IPS-20b (cell line): ENCODE measurements at regions not wholly inside any gene's neighbourhood (a gene's known extent, or its start where the extent isn't known, plus 50 kb on each side); places are given as distances from the start of the nearest gene placed in this dataset.

Experiments used
- H3K27ac ChIP-seq: one replicate; pipeline ENCODE4 v1.5.1; 2013; ENCODE audit warnings: low read length
- H3K27me3 ChIP-seq: 2 replicates; pipeline ENCODE4 v1.6.1; 2013; ENCODE audit warnings: mild to moderate bottlenecking, low read length, inconsistent platforms; ENCODE audit not compliant: insufficient read depth
- H3K36me3 ChIP-seq: 2 replicates; pipeline ENCODE4 v1.6.1; 2013; ENCODE audit warnings: low read depth, mild to moderate bottlenecking, inconsistent platforms, low read length, moderate library complexity; ENCODE audit not compliant: insufficient read depth
- H3K4me1 ChIP-seq: 2 replicates; pipeline ENCODE4 v1.6.1; 2013; ENCODE audit warnings: mild to moderate bottlenecking, control low read depth, inconsistent platforms, low read length, moderate library complexity; ENCODE audit not compliant: insufficient read depth
- H3K4me3 ChIP-seq: 2 replicates; pipeline ENCODE4 v1.5.1; 2013; ENCODE audit warnings: mild to moderate bottlenecking, low read length, inconsistent platforms
- H3K9ac ChIP-seq: 2 replicates; pipeline ENCODE4 v1.6.1; 2013; ENCODE audit warnings: low read depth, mild to moderate bottlenecking, inconsistent platforms, low read length, moderate library complexity
- H3K9me3 ChIP-seq: 2 replicates; pipeline ENCODE4 v1.6.1; 2013; ENCODE audit warnings: mild to moderate bottlenecking, low read depth, low read length, inconsistent platforms; ENCODE audit not compliant: insufficient read depth

DNA sequence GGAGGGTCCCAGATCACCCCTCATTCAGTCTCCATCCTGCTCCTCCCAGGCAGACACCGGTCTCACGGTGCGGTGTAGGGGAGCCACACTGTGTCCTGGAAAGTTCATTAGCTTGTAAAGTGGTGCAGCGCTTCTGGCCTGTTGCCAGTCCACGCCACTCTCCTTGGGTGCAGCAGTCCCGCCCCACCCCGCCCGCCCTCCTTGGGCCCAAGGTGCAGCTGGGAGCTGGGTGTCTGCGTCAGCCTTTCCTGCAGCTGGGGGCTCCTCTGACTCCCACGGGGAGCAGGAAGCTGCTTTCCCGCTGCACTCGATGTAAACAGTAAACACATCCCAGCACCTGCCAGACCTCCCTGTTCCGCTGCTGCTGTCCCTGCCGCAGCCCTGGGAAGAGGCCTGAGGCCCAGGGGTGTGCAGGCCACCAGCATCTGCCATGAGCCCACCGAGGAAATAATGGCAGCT, 53.8 kb upstream of the ASB18 start:
- H3K4me1 ChIP-seq: no peaks in the 10 kb centered on the region
- H3K4me3 ChIP-seq: no peak overlapping the region
- H3K36me3 ChIP-seq: no peaks in the 10 kb centered on the region
- no peak overlapping the region for H3K27ac ChIP-seq
- H3K9me3 ChIP-seq: no peaks in the 10 kb centered on the region
- no peaks in the 10 kb centered on the region for H3K27me3 ChIP-seq
- H3K9ac ChIP-seq: no peak overlapping the region

DNA sequence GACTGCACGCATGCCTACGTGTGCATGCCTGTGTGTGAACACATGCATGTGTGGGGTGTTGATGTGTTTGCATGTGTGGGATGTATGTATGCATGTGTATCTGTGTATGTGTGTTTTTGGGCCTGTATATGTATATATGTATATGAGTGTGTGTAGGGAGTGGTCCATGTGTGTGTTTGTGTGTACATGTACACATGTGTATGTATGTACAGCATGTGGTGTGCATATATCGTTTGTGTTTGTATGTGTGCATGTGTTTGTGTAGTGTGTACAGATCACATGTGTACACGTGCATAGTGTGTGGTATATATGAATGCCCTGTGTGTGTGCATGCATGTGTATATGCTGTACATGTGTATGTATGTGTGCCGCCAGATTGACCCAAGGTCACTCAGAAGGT, 54.2 kb upstream of the ASB18 start:
- Histone ChIP-seq H3K4me1 (no peaks in the 10 kb centered on the region), H3K36me3 (no peaks in the 10 kb centered on the region), H3K9me3 (no peaks in the 10 kb centered on the region), H3K4me3 (no peak overlapping the region), H3K27me3 (no peaks in the 10 kb centered on the region), H3K27ac (no peak overlapping the region), H3K9ac (no peak overlapping the region)

DNA sequence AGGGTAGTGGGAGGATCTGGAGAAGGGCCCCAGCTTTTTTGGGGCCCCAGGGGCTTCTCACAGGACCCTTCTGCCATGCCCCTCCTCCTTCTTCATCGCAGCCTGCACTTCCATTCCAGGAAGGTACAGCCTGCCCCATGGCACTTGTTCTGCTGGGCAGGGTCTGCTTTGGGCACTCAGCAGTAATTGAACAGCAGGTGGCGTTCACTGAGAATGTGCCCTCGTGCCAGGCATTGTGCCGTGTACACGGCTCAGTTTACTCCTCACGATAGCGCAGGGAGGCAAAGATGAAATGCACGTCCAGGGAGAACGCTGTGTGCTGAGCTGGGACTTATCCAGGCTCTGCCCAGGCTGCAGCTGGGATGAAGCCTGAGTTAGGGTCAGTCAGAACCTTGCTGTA, 54.8 kb upstream of the ASB18 start:
- Histone ChIP-seq H3K4me3 (no peak overlapping the region), H3K27ac (no peak overlapping the region), H3K36me3 (no peaks in the 10 kb centered on the region), H3K4me1 (no peaks in the 10 kb centered on the region), H3K9me3 (no peaks in the 10 kb centered on the region), H3K27me3 (no peaks in the 10 kb centered on the region), H3K9ac (no peak overlapping the region)

DNA sequence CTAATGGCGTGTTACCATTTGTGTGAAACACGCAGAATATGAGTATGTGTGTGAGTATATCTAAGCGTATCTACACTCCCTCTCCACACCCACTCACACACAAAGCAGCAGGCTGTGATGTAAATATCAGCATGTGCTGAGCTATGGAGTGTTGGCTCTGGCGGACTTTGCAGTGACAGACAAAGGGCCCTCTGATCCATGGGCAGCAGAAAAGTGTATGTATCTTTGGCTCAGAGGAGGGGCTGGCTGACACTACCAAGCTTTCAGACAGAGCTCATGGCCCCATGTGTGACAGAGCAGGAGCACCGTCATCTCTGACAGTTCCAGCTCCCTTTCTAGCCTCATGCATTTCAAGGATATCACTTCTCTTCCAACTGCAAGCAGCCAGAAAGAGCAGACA, 57.2 kb upstream of the ASB18 start:
- Histone ChIP-seq H3K27ac (no peak overlapping the region), H3K4me1 (no peaks in the 10 kb centered on the region), H3K27me3 (no peaks in the 10 kb centered on the region), H3K9me3 (no peaks in the 10 kb centered on the region), H3K36me3 (no peaks in the 10 kb centered on the region), H3K9ac (no peak overlapping the region), H3K4me3 (no peak overlapping the region)

DNA sequence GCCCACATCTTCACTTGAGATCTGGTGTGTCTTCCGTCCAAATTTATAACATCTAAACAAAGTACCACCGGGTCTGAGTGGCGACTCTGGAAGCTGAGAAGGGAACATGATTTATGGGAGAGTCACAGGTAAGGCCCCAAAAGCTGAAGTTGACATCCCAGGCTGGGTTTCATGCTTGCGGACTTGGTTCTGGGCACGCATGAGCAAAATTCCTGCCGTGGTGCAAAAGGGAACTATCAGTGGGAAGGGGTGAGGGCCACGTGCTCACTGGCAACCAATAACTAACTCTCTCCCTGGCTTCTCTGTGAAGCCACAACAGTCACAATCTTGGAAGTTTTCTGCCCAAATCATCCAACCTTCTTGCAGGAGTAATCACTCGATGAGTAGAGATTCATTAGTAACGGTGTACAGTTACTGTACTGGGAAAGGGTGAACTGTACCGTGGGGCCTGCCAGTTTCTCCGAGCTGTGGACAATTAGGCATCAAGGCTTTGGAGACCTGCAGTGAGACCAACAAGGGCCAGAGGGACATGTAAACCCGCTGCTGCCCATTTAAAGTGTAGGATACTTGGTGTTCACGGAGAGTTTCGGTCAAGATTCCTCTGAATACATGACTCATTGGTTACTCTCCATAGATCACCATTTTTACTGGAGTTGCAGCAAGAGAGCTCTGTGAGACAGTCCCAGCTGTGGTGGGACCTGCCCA, 69.4 kb upstream of the ASB18 start:
- Histone ChIP-seq H3K9me3 (no peaks in the 10 kb centered on the region), H3K9ac (no peak overlapping the region)

DNA sequence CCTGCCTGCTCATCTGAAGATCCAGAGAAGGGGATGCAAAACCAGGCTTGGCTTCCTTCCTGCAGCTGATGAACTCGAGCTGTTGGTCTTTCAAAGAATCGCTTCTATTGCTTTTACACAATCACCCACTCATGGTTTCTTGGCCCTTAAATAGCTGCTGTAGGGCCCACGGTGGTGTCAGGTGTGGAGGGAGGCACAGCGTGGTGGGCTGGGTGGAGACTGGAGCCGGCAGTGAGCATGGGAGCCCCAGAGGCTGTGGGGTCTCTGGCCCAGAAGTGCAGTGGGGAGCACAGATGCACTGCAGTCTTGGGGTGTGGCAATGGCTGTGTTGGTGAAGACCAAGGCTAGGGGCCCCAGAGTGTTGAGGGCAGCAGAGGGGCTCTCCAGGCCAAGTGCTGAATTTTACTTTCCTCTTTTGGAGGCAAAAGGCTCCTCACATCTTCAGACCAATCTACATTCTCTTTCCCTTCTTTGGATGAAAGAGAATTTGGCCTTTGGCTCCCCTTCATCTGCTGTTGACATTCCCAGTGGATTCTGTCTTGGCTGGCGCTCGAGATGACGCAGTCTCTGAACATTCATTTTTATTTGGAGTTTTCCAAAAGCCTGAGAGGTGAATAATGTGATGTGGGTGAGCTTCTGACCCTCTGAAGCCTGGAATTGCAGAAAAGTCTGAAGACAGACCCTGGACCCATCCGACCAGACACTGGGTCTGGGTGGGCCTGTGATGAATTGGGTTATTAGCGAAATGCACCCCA, 70.1 kb upstream of the ASB18 start:
- Histone ChIP-seq H3K9ac (no peak overlapping the region), H3K9me3 (peaks cover under 1% of the 10 kb centered on the region; the same call in 1 of the 2 replicates), H3K4me3 (no peak overlapping the region), H3K36me3 (no peaks in the 10 kb centered on the region), H3K4me1 (no peaks in the 10 kb centered on the region), H3K27me3 (no peaks in the 10 kb centered on the region), H3K27ac (no peak overlapping the region)

More for the DNA sequence above, 69.4 kb upstream of the ASB18 start:
- Histone ChIP-seq H3K27me3 (no peaks in the 10 kb centered on the region), H3K36me3 (no peaks in the 10 kb centered on the region), H3K4me3 (no peak overlapping the region), H3K27ac (no peak overlapping the region), H3K4me1 (no peaks in the 10 kb centered on the region)

DNA sequence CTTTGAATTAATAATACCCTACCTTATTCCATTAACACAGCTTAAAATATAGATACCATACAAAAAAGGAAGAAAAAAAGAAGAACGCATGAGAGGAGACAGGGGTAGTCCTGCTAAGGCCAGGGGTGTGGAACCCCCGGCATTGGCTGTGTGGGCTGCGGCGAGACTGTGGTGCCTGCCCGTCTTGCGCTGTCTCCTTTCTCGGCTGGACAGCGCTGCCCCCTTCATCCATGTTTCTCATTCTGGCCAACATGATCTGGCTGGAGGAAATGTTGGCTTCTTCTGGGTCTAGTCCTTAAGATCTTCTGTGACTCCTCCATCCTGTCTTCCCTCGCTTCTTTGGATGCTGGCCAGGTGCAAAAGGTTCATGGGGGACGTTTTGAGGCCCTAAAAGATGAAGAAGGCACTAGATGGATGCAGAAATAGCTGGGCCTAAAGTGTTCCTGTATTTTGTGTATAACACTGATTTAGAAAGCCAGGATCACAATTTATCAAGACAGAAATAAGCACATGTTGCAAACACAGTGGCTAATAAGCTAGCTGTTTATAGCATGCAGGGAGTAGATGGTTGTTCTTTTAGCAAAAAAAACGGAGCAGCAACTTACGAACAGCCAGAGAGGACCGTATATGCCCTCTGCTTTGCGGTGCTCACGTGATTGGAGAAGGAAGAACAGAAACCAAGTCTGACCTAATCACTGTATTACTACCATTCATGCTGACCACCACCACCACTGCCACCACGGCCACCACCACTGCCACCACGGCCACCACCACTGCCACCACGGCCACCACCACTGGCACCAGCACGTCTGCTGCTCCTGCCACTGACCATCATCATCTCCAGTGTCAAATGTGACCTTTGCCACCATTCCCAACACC, 71.7 kb upstream of the ASB18 start:
- Histone ChIP-seq H3K27ac (no peak overlapping the region), H3K9me3 (peaks cover 6% of the 10 kb centered on the region), H3K4me1 (no peaks in the 10 kb centered on the region), H3K27me3 (no peaks in the 10 kb centered on the region), H3K9ac (no peak overlapping the region), H3K36me3 (no peaks in the 10 kb centered on the region), H3K4me3 (no peak overlapping the region)

DNA sequence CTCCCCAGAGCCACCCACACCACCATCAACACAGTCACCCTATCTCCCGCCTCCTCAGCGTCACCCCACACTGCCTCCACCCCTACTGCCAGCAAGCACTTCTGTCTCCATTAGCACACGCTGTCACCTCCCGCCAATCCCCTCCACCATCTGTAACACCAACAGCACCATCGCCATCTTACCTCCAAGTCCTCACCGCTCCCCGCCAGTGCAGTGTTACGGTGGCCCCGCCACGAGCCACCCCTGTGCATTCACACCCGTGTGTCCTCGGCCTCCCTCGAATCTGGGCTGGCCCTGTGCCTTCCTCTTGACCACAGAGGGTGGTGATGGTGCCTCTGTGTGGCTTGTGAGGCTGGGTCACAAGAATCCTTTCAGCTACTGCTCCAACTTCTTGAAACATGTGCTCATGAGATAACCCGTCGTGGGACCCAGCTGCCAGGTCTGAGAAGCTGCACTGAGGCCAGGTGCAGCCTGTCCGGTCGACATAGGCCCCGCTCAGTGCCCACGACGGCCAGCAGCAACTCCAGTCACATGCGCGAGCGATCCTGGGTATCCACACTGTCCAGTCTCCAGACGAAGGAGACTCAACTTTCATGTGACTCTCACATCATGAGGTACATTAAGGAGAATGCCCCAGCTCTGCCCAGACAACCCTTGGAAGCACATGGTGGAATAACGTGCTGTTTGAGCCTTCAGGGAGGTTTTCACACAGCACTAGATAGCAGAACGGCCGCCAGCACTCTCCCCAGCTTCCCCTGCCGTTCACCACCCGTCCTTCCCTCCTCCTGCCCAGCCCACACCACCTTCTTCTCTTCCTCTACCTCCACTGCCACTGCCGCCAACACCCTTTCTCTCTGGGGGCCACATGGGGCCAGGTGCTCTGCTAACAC, 72.6 kb upstream of the ASB18 start:
- Histone ChIP-seq H3K27me3 (no peaks in the 10 kb centered on the region), H3K9ac (no peak overlapping the region), H3K9me3 (peaks cover 6% of the 10 kb centered on the region), H3K27ac (no peak overlapping the region), H3K4me1 (no peaks in the 10 kb centered on the region), H3K36me3 (no peaks in the 10 kb centered on the region), H3K4me3 (no peak overlapping the region)

DNA sequence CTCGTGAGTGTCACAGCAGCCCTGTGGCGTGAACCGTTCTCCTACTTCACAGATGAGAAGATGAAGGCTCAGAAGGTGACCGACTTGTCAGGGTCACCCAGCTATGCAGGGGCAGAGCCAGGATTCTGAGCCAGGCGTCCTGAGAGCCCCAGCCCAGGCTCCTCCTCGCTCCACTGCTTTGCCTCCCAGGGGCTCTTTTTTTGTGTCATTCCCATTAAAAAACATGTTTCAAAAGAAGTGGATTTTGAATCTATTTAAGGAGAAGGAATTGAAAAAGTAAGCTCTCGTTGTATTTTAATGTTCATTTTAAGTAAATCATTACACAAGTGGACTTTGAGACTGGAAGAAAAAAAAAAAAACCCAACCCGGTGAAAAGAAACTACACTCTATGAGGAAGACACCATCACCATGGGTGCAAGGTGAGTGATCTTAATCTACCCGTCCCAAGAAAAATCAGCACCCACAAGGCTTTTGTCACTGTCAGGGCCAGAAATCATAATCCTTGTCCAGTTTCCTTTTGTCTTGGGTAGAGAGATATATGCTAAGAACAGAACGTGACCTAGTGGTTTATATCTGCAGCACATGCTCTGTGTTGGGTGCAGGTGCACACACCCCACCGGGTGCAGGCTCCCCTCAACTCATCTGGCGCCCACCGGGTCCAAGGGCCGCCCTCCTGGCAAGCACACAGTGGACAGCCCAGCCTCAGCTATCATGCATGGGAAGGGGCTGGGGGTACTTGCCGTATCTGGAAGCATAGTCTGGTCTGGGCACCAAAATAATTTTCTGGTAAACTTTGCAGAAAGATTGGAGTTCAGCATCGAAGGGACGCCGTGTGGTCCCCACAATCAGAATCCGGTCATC, 73.5 kb upstream of the ASB18 start:
- Histone ChIP-seq H3K27ac (no peak overlapping the region), H3K36me3 (no peaks in the 10 kb centered on the region), H3K4me1 (no peaks in the 10 kb centered on the region), H3K27me3 (no peaks in the 10 kb centered on the region), H3K9me3 (peaks cover 6% of the 10 kb centered on the region), H3K4me3 (no peak overlapping the region), H3K9ac (no peak overlapping the region)

DNA sequence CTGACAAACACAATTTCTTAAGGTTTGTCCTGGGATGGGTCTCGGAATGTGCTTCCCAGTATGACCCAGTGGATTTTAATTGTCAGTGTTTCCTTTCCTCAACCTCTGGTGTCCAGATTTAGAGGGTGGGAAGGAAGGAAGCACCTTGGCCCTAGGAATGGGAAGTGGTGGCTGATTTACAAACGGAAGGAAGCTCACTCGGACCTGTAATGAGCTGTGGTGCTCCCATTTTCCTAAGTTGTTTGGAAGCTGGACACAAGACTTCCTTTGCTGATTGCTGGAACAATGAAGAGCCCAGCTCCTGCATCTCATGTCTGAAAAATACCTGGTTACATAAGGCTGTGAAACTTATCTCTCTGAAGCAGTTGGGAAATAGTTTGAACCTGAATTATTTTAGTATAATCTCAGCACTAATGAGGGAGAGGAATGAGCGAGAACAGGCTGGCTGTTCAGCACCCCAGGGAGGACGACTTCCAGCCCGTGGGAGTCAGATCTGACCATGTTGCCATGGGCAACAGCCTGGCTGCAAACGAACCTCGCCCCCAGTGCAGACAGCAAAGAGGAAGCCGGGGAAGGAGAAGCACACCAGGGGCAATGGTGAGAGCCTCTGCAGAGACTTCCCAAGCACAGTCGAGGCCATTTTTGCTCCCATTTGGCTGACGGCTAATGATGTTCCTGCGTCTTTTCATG, 74.4 kb upstream of the ASB18 start:
- H3K4me1 ChIP-seq: no peaks in the 10 kb centered on the region; the same call in 1 of the 2 replicates
- H3K27me3 ChIP-seq: no peaks in the 10 kb centered on the region
- H3K27ac ChIP-seq: no peak overlapping the region
- no peak overlapping the region for H3K4me3 ChIP-seq
- H3K9ac ChIP-seq: no peak overlapping the region
- H3K9me3 ChIP-seq: peaks cover 6% of the 10 kb centered on the region
- no peaks in the 10 kb centered on the region for H3K36me3 ChIP-seq
